Heart right ventricle (tissue), 16 donors: ENCODE measurements at regions not wholly inside any gene's neighbourhood (a gene's known extent, or its start where the extent isn't known, plus 50 kb on each side); places are given as distances from the start of the nearest gene placed in this dataset.
A peak's percentile ranks its signal among the peaks of the same experiment; 100 is the strongest.

Source experiments
- ATAC-seq, 8 donors: fragments of 200-7000 bp; cut with Tn5 transposase; one replicate each; pipeline ENCODE4 v1.9.1; 2020; ENCODE audit warnings: mild to moderate bottlenecking in 8 of 8, moderate library complexity in 8 of 8, moderate number of reproducible peaks in 1 of 8
- DNase-seq, 2 donors: peaks; one replicate each; pipeline ENCODE4 v3.0.0-alpha.2; 2020
- H3K27ac ChIP-seq, 10 donors: fragments of 200-600 bp; sonication (generic) in 2 of 10; one replicate each; pipeline versions ENCODE4 v1.5.0 to v1.8.0; 2020 to 2022; ENCODE audit warnings: mild to moderate bottlenecking in 3 of 10
- H3K27me3 ChIP-seq, 7 donors: fragments of 200-600 bp; one replicate each; pipeline ENCODE4 v1.8.0; 2021 to 2022; ENCODE audit warnings: mild to moderate bottlenecking in 2 of 7
- H3K36me3 ChIP-seq, 9 donors: fragments of 200-600 bp; sonication (generic) in 1 of 9; one replicate each; pipeline versions ENCODE4 v1.5.0 to v1.8.0; 2020 to 2022; ENCODE audit warnings: mild to moderate bottlenecking in 2 of 9
- H3K4me1 ChIP-seq, 9 donors: fragments of 200-600 bp; sonication (generic) in 1 of 9; one replicate each; pipeline versions ENCODE4 v1.5.0 to v1.8.0; 2020 to 2022; ENCODE audit warnings: mild to moderate bottlenecking in 4 of 9
- H3K4me3 ChIP-seq, 10 donors: fragments of 200-600 bp; sonication (generic) in 2 of 10; one replicate each; pipeline versions ENCODE4 v1.5.0 to v1.8.0; 2020 to 2022; ENCODE audit warnings: mild to moderate bottlenecking in 7 of 10, moderate library complexity in 2 of 10
- H3K9me3 ChIP-seq, 11 donors: fragments of 200-600 bp in 10 of 11; sonication (generic) in 2 of 11; one replicate each; pipeline versions ENCODE4 v1.5.0 to v1.8.0; 2013 to 2022; ENCODE audit warnings: mild to moderate bottlenecking in 2 of 11, control low read depth in 1 of 11, moderate library complexity in 1 of 11
- WGBS, 2 donors: extraction: QIAGEN DNeasy Blood & Tissue Kit; methylation state at CpG; one replicate each; pipeline ENCODE4 v1.1.7; 2013; ENCODE audit warnings: inconsistent platforms in 1 of 2; 5-methylcytosine and 5-hydroxymethylcytosine counted together
- intact Hi-C, 10 donors: fragments of 100-400 bp; cut with DNase I; formaldehyde crosslinking; loops; one replicate each; pipeline versions ENCODE4 v1.11.1 to v1.14.2; 2022
- TF ChIP-seq, protein P1 (sequence below), 9 donors: fragments of 200-600 bp; sonication (generic) in 2 of 9; IDR thresholded peaks; one replicate each; pipeline versions ENCODE4 v1.5.0 to v1.8.0; 2021 to 2022; ENCODE audit warnings: antibody characterized with exemption in 9 of 9, mild to moderate bottlenecking in 5 of 9, moderate library complexity in 1 of 9
- donor health status: Arrhythmogenic right ventricular cardiomyopathy.
- donor health status: ischemic (EF 13 %, LVEDD 7.1; RV severe dilation, severe dysfunction).
- donor health status: healthy with polysubstance abuse.
- donor health status: DM: no; HTN: yes; CAD: no.
- donor health status: DM: no; HTN: no; CAD: no.
- donor health status: ischemic (EF 25% LVEDD 6.9; RV normal size, moderate dysfunction).
- donor health status: ischemic (EF 25% LVEDD 5.7; RV mildly dilated, moderate dysfunction).
- donor health status: healthy.
- donor health status: DM: yes; HTN: yes; CAD: no.
- donor health status: Ischemic cardiomyopathy.
- donor health status: ischemic (EF 35%, LVEDD 5.7; RV mildly dilated, moderate dysfunction).
- donor health status: nonischemic (EF 11% LVEDD 7.7; RV severe dilation, severe dysfunction).
- donor health status: DM: yes; HTN: yes; CAD: no.
- donor health status: PGD.
- donor health status: ischemic (EF 29% LVEDD 5.4; RV normal size, mild dysfunction).
- donor health status: nonischemic (EF 23%, LVEDD 6.1; RV moderate dilation, normal function).

DNA sequence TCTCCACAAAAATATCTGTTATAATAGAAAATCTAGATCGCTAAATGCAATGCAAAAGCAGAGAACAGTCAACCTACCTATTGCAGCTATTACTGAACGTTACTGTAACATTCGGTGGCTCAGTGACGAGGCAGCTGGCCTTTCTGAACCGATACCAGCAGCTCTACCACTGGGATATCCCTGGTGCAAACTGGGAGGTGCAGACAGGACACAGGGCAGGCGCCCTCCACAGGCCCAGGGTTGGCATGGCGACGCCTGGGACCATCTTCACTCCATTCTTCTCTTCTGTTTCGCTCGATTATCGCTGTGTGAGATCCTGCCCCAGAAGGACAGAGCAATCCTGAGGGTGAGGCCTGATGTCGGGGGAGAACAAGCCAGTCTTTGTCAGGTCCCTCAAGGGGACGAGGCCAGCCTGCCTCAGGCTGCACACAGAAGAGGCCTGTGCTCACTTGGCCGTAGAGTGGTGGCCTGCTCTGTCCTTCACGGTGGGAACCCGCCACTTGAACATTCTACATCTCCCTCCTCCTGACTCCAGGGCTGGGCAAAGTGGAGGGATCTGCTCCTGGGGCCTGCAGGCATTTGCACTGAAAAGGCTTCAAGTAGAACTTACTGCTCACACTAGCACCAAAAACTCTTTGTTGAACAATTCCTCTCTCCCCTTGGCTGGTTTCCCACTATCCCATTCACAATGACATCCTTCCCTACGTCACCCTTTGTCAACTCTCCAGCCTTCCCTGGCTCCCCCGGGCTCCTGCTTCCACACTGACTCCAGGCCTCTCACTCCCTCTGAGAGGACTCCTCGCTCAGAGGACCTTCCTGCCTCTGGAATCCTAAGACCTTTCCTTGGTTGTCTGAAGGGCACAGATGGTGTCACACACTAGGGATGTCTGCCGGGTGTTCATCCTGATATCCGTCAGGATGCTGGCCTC lies 49.7 kb downstream of the CYRIA start:
- Histone ChIP-seq H3K4me1 (peaks cover 0 to 58% (median 35%) of the 10 kb centered on the region in 9 donors), H3K36me3 (peaks cover 0 to 63% (median 0%) of the 10 kb centered on the region in 9 donors), H3K27me3 (no peaks in the 10 kb centered on the region), H3K9me3 (no peaks in the 10 kb centered on the region), H3K27ac (peak overlapping the region in 4 of 10 donors; percentile 34 to 71 (median 39)), H3K4me3 (no peak overlapping the region)
- whole genome bisulfite sequencing, 2 donors, result 80 to 82% methylated on average over 21 of the region's 21 CpGs
- intact Hi-C loops, result loop anchor here in 8 of 10 donors (2.0 to 5.0 kb wide), 6 partner anchors 36 to 1549 kb away; no protein-coding TSS in a partner anchor
- DNase-seq (peak; percentile 33 to 84), ATAC-seq (peak in 6 of 8 donors; percentile 57 to 83 (median 68))
- TF ChIP-seq, protein P1, sequence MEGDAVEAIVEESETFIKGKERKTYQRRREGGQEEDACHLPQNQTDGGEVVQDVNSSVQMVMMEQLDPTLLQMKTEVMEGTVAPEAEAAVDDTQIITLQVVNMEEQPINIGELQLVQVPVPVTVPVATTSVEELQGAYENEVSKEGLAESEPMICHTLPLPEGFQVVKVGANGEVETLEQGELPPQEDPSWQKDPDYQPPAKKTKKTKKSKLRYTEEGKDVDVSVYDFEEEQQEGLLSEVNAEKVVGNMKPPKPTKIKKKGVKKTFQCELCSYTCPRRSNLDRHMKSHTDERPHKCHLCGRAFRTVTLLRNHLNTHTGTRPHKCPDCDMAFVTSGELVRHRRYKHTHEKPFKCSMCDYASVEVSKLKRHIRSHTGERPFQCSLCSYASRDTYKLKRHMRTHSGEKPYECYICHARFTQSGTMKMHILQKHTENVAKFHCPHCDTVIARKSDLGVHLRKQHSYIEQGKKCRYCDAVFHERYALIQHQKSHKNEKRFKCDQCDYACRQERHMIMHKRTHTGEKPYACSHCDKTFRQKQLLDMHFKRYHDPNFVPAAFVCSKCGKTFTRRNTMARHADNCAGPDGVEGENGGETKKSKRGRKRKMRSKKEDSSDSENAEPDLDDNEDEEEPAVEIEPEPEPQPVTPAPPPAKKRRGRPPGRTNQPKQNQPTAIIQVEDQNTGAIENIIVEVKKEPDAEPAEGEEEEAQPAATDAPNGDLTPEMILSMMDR (IDR thresholded peaks at IDR 0.05), result no peak

DNA sequence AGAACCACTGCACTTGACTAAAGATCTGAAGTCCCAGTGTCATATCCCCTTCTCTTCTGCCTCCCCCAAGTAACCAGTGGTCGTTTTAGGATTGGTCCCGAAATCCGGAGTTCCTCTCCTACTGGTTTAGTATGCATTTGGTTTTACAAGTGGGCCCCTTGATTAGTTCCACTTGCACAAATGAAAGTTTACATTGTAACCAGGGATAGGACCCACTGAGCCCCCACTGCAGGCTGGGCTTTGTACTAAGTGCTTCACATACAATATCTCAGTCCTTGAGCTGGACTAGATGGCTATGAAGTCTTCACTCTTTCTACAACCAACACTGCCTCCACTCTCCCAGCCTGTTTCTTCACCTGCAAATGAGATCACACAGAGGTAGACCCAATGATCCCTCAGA lies 50.4 kb downstream of the CYRIA start:
- WGBS, 2 donors, result 92 to 93% methylated on average over 3 of the region's 3 CpGs

DNA sequence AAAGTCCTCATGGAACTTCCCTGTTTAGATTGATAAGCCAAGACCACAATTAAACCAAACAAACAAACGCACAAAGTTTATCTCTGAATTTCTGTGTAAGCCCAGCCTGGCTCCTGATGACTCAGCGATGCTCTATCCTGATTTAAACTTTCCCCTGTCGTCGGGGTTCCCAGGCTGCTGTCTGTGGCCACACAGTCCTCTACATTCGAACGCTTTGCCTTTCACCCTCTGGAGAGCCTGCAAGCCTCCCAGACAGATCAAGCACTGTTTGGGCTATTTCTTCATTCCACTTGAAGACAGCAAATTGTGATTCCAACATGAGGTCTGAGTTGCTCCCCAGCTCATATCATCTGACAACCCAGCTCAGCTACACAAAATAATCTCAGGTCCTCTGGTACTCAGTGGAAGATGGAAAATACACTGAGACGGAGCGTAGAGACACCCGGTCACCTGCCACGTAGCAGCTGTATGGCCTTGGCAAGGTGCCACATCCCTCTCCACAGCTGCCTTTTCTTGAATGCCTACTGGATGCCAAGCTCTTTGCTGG lies 51.2 kb downstream of the CYRIA start:
- intact Hi-C loops, result loop anchor here in 7 of 10 donors (1.0 to 5.0 kb wide), 6 partner anchors 140 to 982 kb away; no protein-coding TSS in a partner anchor
- peak in 4 of 8 donors; percentile 31 to 47 (median 42) for ATAC-seq

More for the DNA sequence above, 50.4 kb downstream of the CYRIA start:
- Histone ChIP-seq H3K4me1 (peaks cover 0 to 58% (median 35%) of the 10 kb centered on the region in 9 donors), H3K4me3 (no peak overlapping the region), H3K9me3 (no peaks in the 10 kb centered on the region), H3K27ac (peak overlapping the region in 1 of 10 donors; percentile 60), H3K36me3 (peaks cover 0 to 56% (median 0%) of the 10 kb centered on the region in 9 donors), H3K27me3 (no peaks in the 10 kb centered on the region)
- no peak for ATAC-seq
- TF ChIP-seq, protein P1 (IDR thresholded peaks at IDR 0.05), result no peak
- intact Hi-C loops, result loop anchor here in 8 of 10 donors (2.0 to 5.0 kb wide), 6 partner anchors 37 to 1548 kb away; no protein-coding TSS in a partner anchor
- no peak for DNase-seq

More for the DNA sequence above, 51.2 kb downstream of the CYRIA start:
- Histone ChIP-seq H3K36me3 (peaks cover 0 to 49% (median 0%) of the 10 kb centered on the region in 9 donors), H3K27ac (peak overlapping the region in 5 of 10 donors; percentile 4 to 60 (median 45)), H3K4me3 (no peak overlapping the region), H3K9me3 (no peaks in the 10 kb centered on the region), H3K27me3 (no peaks in the 10 kb centered on the region), H3K4me1 (peaks cover 0 to 66% (median 35%) of the 10 kb centered on the region in 9 donors)
- DNase-seq, result no peak
- TF ChIP-seq, protein P1 (IDR thresholded peaks at IDR 0.05), result no peak
- 39 to 44% methylated on average over 10 of the region's 10 CpGs for WGBS, 2 donors
